ENCODE measurements at regions not wholly inside any gene's neighbourhood (a gene's known extent, or its start where the extent isn't known, plus 50 kb on each side); places are given as distances from the start of the nearest gene placed in this dataset.

DNA sequence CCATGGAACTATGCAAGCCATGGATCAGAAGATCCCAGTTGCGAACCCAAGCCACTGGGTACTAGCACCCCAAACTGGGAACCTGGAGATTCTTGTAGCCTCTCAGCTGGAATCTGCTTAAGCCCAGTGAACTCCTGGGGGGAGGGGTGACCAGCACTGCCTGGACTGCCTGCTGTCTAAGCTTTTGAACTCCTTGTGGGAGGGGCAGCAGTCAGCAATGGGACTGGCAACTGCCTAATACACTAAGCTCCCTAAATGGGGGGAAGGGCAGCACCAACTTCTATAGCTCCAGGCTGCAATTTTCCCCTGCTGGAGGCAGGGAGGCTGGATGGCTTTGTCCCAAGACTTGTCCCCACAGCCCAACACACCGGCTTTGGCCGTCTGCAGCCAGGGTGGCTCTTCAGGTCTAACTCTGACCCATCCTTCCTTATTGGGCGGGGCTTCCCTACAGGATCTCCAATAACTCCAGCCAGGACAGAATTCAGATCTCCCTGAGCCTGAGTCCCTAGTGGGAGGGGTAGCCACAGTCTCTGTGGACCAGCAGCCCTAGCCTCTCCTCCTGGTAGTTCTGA lies 485.1 kb downstream of the SOX5 start:
- DNase-seq (ENCODE audit: low spot score), result no peak

DNA sequence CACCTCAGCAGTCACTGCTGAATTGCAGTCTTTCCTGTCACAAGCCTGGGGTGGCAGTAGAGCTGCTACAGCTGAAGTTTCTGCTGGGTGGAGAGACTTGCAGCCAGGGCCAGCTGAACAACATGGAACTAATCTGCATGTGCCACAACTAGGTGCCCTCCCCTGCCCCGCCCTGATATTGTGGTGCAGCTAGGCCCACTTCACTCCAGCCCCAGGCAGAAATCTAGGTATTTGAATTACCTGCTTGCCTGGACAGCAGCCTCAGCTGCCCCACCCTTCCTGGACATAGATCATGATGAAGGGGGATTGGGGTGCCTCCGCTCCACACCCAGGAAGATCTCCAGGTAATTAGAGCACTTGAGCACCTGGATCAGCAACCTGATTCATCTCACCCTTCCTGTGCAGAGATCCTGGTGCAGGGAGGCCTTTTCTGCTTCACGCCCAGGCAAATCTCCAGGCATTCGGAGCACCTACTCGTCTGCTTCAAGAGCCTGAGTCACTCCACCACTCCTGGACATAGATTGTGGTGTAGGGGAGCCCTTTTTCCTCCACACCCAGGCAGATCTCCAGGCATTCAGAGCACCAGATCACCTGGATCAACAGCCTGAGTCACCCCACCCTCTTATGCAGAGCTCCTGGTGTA lies 477.0 kb downstream of the SOX5 start:
- DNase-seq (ENCODE audit: low spot score), result peak; percentile 28

DNA sequence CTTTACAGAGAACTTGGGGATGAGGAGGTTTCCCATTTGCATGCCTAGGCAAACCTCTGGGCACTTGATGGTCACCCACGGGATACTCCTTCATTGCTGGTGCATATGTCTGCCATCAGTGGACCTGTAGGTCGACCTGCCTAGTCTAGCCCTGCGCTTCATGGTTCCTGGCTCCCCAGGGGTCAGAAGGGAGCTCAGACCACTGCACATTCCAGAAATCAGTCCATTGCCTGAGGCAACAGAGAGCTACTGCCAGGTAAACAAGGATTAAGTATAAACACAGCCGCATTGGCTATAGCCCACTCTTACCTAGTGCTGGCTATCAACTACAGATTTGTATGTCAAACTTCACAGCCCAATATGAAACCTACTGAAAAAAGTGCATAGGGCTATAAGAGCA lies 476.4 kb downstream of the SOX5 start:
- DNase-seq (ENCODE audit: low spot score), result no peak

DNA sequence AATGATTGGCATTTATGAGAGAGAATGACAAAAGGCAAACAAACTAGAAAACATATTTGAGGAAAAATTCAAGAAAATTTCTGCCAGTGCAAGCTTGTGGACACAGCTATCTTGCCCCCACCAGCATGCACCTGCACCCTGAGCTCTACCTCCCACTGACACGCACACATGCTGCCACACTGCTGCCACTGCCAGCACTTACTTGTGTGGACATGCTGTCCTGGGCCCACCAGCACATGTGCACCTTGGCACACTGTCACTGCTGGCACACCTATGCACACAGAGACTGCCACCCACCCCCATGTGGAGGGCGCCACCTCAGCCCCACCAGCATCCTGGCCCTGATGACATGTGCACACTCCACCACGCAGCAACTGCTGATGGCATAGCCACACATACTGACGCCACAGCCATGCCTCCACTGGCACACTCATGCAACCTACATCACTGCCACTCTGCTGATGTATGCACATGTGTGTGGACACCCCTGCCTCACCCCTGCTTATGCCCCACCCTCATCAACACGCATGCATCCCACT lies 475.0 kb downstream of the SOX5 start:
- DNase-seq (ENCODE audit: low spot score), result no peak

Measured in HuH-7 (cell line).